Stomach (tissue), 8 donors: ENCODE measurements at regions not wholly inside any gene's neighbourhood (a gene's known extent, or its start where the extent isn't known, plus 50 kb on each side); places are given as distances from the start of the nearest gene placed in this dataset.
A peak's percentile ranks its signal among the peaks of the same experiment; 100 is the strongest.
"Not testable (repeated sequence)": the region's sequence is repeated elsewhere in the genome, so short reads cannot be mapped to it uniquely, and the experiment has no call there.

Source experiments
- DNase-seq, 2 donors: peaks; one replicate each; pipeline versions ENCODE4 v3.0.0 to v3.0.0-alpha.2; 2013 to 2019
- H3K27ac ChIP-seq, 5 donors: fragments of 200-600 bp in 4 of 5; sonication (generic) in 4 of 5; one replicate each; pipeline ENCODE4 v1.5.1; 2013 to 2019; ENCODE audit warnings: mild to moderate bottlenecking in 1 of 5, moderate library complexity in 1 of 5
- H3K27me3 ChIP-seq, 3 donors: fragments of 200-600 bp; sonication (generic); one replicate each; pipeline ENCODE4 v1.5.1; 2017 to 2019; ENCODE audit warnings: mixed run types in 1 of 3
- H3K36me3 ChIP-seq, 4 donors: fragments of 200-600 bp; sonication (generic); 1 replicate in 3 of 4; 2 replicates in 1 of 4; pipeline ENCODE4 v1.5.1; 2016 to 2019
- H3K4me1 ChIP-seq, 4 donors: fragments of 200-600 bp; sonication (generic); one replicate each; pipeline ENCODE4 v1.5.1; 2016 to 2019
- H3K4me3 ChIP-seq, 4 donors: fragments of 200-600 bp; sonication (generic) in 3 of 4; one replicate each; pipeline ENCODE4 v1.5.1; 2016 to 2019; ENCODE audit warnings: mild to moderate bottlenecking in 1 of 4
- H3K9me3 ChIP-seq, 4 donors: fragments of 200-600 bp; sonication (generic); one replicate each; pipeline ENCODE4 v1.5.1; 2016 to 2019
- CTCF ChIP-seq, 7 experiments: fragments of 450-650 bp in 4 of 7; fragments of 200-600 bp in 3 of 7; sonication (generic) in 3 of 7; IDR thresholded peaks; one replicate each; pipeline ENCODE4 v1.5.1; 2016 to 2019; ENCODE audit warnings: antibody characterized with exemption in 7 of 7, control low read depth in 2 of 7, mild to moderate bottlenecking in 1 of 7
- EP300 ChIP-seq: sonication (generic); formaldehyde crosslinking; IDR thresholded peaks from one replicate; pipeline ENCODE4 v1.6.1; 2017; ENCODE audit warnings: antibody characterized with exemption
- POLR2A ChIP-seq, 4 donors: fragments of 450-650 bp; IDR thresholded peaks; one replicate each; pipeline ENCODE4 v1.6.1; 2016; ENCODE audit warnings: antibody characterized with exemption in 4 of 4, control low read depth in 2 of 4, mild to moderate bottlenecking in 1 of 4, moderate library complexity in 1 of 4
- POLR2AphosphoS5 ChIP-seq, 3 donors: sonication (generic); formaldehyde crosslinking; IDR thresholded peaks; one replicate each; pipeline ENCODE4 v1.6.1; 2016; ENCODE audit warnings: antibody characterized with exemption in 3 of 3
- WGBS, 5 donors: extraction: QIAGEN DNeasy Blood & Tissue Kit in 3 of 5; methylation state at CpG; one replicate each; pipeline versions ENCODE4 v1.1.5 to v1.1.7; 2013 to 2018; 5-methylcytosine and 5-hydroxymethylcytosine counted together
- intact Hi-C: fragments of 100-400 bp; cut with DNase I; formaldehyde crosslinking; loops from one replicate; pipeline ENCODE4 v1.15.1; 2023; ENCODE audit warnings: low total_unique reads
- donor health status: healthy with polysubstance abuse.
- donor health status: Bipolar disorder and iron deficiency.
- donor health status: healthy.

- DNase-seq: no peak
- Histone ChIP-seq H3K9me3 (no peaks in the 10 kb centered on the region), H3K4me1 (peaks cover 0 to 2% (median under 1%) of the 10 kb centered on the region in 4 donors), H3K27me3 (no peaks in the 10 kb centered on the region), H3K36me3 (no peaks in the 10 kb centered on the region), H3K27ac (no peak overlapping the region), H3K4me3 (no peak overlapping the region)
- TF ChIP-seq CTCF (IDR thresholded peaks at IDR 0.05) (no peak), EP300 (no peak), POLR2A (IDR thresholded peaks at IDR 0.05) (no peak), POLR2AphosphoS5 (IDR thresholded peaks at IDR 0.05) (no peak)
- intact Hi-C loops: no loop called here
- WGBS, 5 donors: 94 to 100% (median 98%) methylated on average over 6 of the region's 6 CpGs
Observed at GRCh38 chr1:222904451-222904850, 89.6 kb downstream of the DISP1 start.

GRCh38 chr1:222905151-222905550 lies 90.3 kb downstream of the DISP1 start:
- Histone ChIP-seq H3K4me1 (peaks cover 0 to 8% (median 4%) of the 10 kb centered on the region in 4 donors), H3K36me3 (no peaks in the 10 kb centered on the region), H3K9me3 (no peaks in the 10 kb centered on the region), H3K27ac (no peak overlapping the region), H3K27me3 (no peaks in the 10 kb centered on the region), H3K4me3 (no peak overlapping the region)
- 89 to 98% (median 94%) methylated on average over 3 of the region's 3 CpGs for WGBS, 5 donors
- intact Hi-C loops: no loop called here
- no peak for TF ChIP-seq POLR2A (IDR thresholded peaks at IDR 0.05)
- TF ChIP-seq POLR2AphosphoS5 (IDR thresholded peaks at IDR 0.05): no peak
- no peak for TF ChIP-seq CTCF (IDR thresholded peaks at IDR 0.05)
- TF ChIP-seq EP300: no peak
- DNase-seq: no peak

- WGBS, 5 donors: 93 to 94% (median 93%) methylated on average over 11 of the region's 11 CpGs
- H3K36me3 ChIP-seq, DNase-seq, intact Hi-C loops, H3K9me3 ChIP-seq, H3K4me1 ChIP-seq, H3K4me3 ChIP-seq, H3K27ac ChIP-seq, H3K27me3 ChIP-seq: not testable (repeated sequence)
Observed at GRCh38 chr1:222906271-222906739, 91.5 kb downstream of the DISP1 start.

GRCh38 chr1:222909586-222909985 lies 94.7 kb downstream of the DISP1 start:
- no peaks in the 10 kb centered on the region for H3K27me3 ChIP-seq
- H3K27ac ChIP-seq: peak overlapping the region in 1 of 5 donors; percentile 5
- WGBS, 5 donors: 29 to 51% (median 41%) methylated on average over 4 of the region's 4 CpGs
- DNase-seq: no peak
- TF ChIP-seq POLR2AphosphoS5 (IDR thresholded peaks at IDR 0.05) (peak in 1 of 3 donors; percentile 22), POLR2A (IDR thresholded peaks at IDR 0.05) (no peak), EP300 (no peak), CTCF (IDR thresholded peaks at IDR 0.05) (no peak)
- peaks cover 0 to 8% (median 4%) of the 10 kb centered on the region in 4 donors for H3K4me1 ChIP-seq
- intact Hi-C loops: no loop called here
- H3K36me3 ChIP-seq: no peaks in the 10 kb centered on the region
- no peak overlapping the region for H3K4me3 ChIP-seq
- no peaks in the 10 kb centered on the region for H3K9me3 ChIP-seq

- H3K27ac ChIP-seq: no peak overlapping the region
- TF ChIP-seq POLR2A (IDR thresholded peaks at IDR 0.05) (no peak), POLR2AphosphoS5 (IDR thresholded peaks at IDR 0.05) (no peak), CTCF (IDR thresholded peaks at IDR 0.05) (no peak), EP300 (no peak)
- H3K27me3 ChIP-seq: no peaks in the 10 kb centered on the region
- DNase-seq: no peak
- H3K36me3 ChIP-seq: no peaks in the 10 kb centered on the region
- no peaks in the 10 kb centered on the region for H3K9me3 ChIP-seq
- H3K4me1 ChIP-seq: peaks cover 4 to 16% (median 6%) of the 10 kb centered on the region in 4 donors
- intact Hi-C loops: no loop called here
- H3K4me3 ChIP-seq: no peak overlapping the region
Observed at GRCh38 chr1:222910699-222911098, 95.9 kb downstream of the DISP1 start.
